Fibroblast of lung (primary cell): ENCODE measurements at regions not wholly inside any gene's neighbourhood (a gene's known extent, or its start where the extent isn't known, plus 50 kb on each side); places are given as distances from the start of the nearest gene placed in this dataset.

Experiments
- DNase-seq, 2 donors: peaks; one replicate each; pipeline versions ENCODE4 v3.0.0 to v3.0.0-alpha.2; 2010; ENCODE audit warnings: low read depth in 2 of 2
- H2AFZ ChIP-seq: 2 replicates; pipeline ENCODE4 v1.5.1; 2012; ENCODE audit warnings: low read length, control low read depth, inconsistent platforms
- H3K27ac ChIP-seq: 2 replicates; pipeline ENCODE4 v1.5.1; 2011; ENCODE audit warnings: low read length, control low read depth; ENCODE audit not compliant: insufficient read depth
- H3K27me3 ChIP-seq: 2 replicates; pipeline ENCODE4 v1.5.1; 2011; ENCODE audit warnings: mild to moderate bottlenecking, low read length; ENCODE audit not compliant: control insufficient read depth, insufficient read depth
- H3K36me3 ChIP-seq: 2 replicates; pipeline ENCODE4 v1.5.1; 2011; ENCODE audit warnings: low read length; ENCODE audit not compliant: control insufficient read depth, insufficient read depth
- H3K4me1 ChIP-seq: 2 replicates; pipeline ENCODE4 v1.5.1; 2011; ENCODE audit warnings: low read length; ENCODE audit not compliant: control insufficient read depth, insufficient read depth; ENCODE audit errors: extremely low read depth
- H3K4me2 ChIP-seq: 2 replicates; pipeline ENCODE4 v1.5.1; 2011; ENCODE audit warnings: low read length, control low read depth; ENCODE audit not compliant: insufficient read depth; ENCODE audit errors: extremely low read depth
- H3K4me3 ChIP-seq, 4 experiments: fragments of 200-600 bp in 1 of 4; sonication (generic) in 1 of 4; replicated peaks in 1 of 4; 2 replicates each; pipeline ENCODE4 v1.5.1; 2011 to 2016; ENCODE audit warnings: low read length in 4 of 4, low read depth in 3 of 4, mild to moderate bottlenecking in 3 of 4, control low read depth in 2 of 4, inconsistent platforms in 1 of 4, mixed read lengths in 1 of 4; ENCODE audit not compliant: insufficient read depth in 1 of 4; ENCODE audit errors: control extremely low read depth in 1 of 4
- H3K79me2 ChIP-seq: 2 replicates; pipeline ENCODE4 v1.5.1; 2012; ENCODE audit warnings: mild to moderate bottlenecking, low read length, inconsistent platforms; ENCODE audit not compliant: control insufficient read depth, insufficient read depth
- H3K9ac ChIP-seq: 2 replicates; pipeline ENCODE4 v1.5.1; 2011; ENCODE audit warnings: mild to moderate bottlenecking, low read length, control low read depth; ENCODE audit not compliant: insufficient read depth
- H3K9me3 ChIP-seq: 2 replicates; pipeline ENCODE4 v1.5.1; 2012; ENCODE audit warnings: low read depth, low read length; ENCODE audit not compliant: control insufficient read depth, insufficient read depth
- H4K20me1 ChIP-seq: 2 replicates; pipeline ENCODE4 v1.5.1; 2011; ENCODE audit warnings: low read length; ENCODE audit not compliant: control insufficient read depth, insufficient read depth; ENCODE audit errors: extremely low read depth
- CTCF ChIP-seq, 2 donors: IDR thresholded peaks in 1 of 2; conservative IDR thresholded peaks in 1 of 2; 1 replicate in 1 of 2; 2 replicates in 1 of 2; pipeline ENCODE4 v1.5.1; 2011 to 2012; ENCODE audit warnings: low read length in 2 of 2, control low read depth in 1 of 2, inconsistent platforms in 1 of 2, low read depth in 1 of 2, mild to moderate bottlenecking in 1 of 2
- EZH2 ChIP-seq: IDR thresholded peaks from 2 replicates; pipeline ENCODE4 v1.5.1; 2012; ENCODE audit warnings: low read length, control low read depth, mild to moderate bottlenecking; ENCODE audit errors: missing control alignments

- H3K79me2 ChIP-seq = no peaks in the 10 kb centered on the region
- DNase-seq = no peak
- no peak for TF ChIP-seq EZH2
- TF ChIP-seq CTCF (conservative IDR thresholded peaks at IDR 0.05 in 1 of 2, IDR thresholded peaks at IDR 0.05 in 1 of 2; ENCODE audit: low read depth in 1 of 2, low read length in 2 of 2) = no peak
- H2AFZ ChIP-seq = no peak overlapping the region
- no peaks in the 10 kb centered on the region for H4K20me1 ChIP-seq
- no peaks in the 10 kb centered on the region for H3K9me3 ChIP-seq
- no peak overlapping the region for H3K4me2 ChIP-seq
- no peak overlapping the region for H3K4me3 ChIP-seq
- no peak overlapping the region for H3K9ac ChIP-seq
- no peak overlapping the region for H3K27ac ChIP-seq
- H3K36me3 ChIP-seq = no peaks in the 10 kb centered on the region
- no peaks in the 10 kb centered on the region for H3K4me1 ChIP-seq
- H3K27me3 ChIP-seq = no peaks in the 10 kb centered on the region
Observed at GRCh38 chr10:130746311-130746710, 565.2 kb downstream of the TCERG1L start.

- H3K79me2 ChIP-seq = no peaks in the 10 kb centered on the region
- H3K27ac ChIP-seq = no peak overlapping the region
- no peak overlapping the region for H2AFZ ChIP-seq
- no peaks in the 10 kb centered on the region for H4K20me1 ChIP-seq
- TF ChIP-seq EZH2 (no peak), CTCF (conservative IDR thresholded peaks at IDR 0.05 in 1 of 2, IDR thresholded peaks at IDR 0.05 in 1 of 2; ENCODE audit: low read depth in 1 of 2, low read length in 2 of 2) (no peak)
- no peak overlapping the region for H3K4me2 ChIP-seq
- no peaks in the 10 kb centered on the region for H3K9me3 ChIP-seq
- no peaks in the 10 kb centered on the region for H3K36me3 ChIP-seq
- no peak for DNase-seq
- H3K4me1 ChIP-seq = no peaks in the 10 kb centered on the region
- no peak overlapping the region for H3K9ac ChIP-seq
- H3K4me3 ChIP-seq = no peak overlapping the region
- no peaks in the 10 kb centered on the region for H3K27me3 ChIP-seq
Observed at GRCh38 chr10:130747356-130747755, 564.2 kb downstream of the TCERG1L start.

- H3K27ac ChIP-seq = no peak overlapping the region
- H3K36me3 ChIP-seq = no peaks in the 10 kb centered on the region
- H3K4me3 ChIP-seq = no peak overlapping the region
- H3K27me3 ChIP-seq = no peaks in the 10 kb centered on the region
- H2AFZ ChIP-seq = no peak overlapping the region
- H3K79me2 ChIP-seq = no peaks in the 10 kb centered on the region
- no peaks in the 10 kb centered on the region for H3K9me3 ChIP-seq
- H3K4me1 ChIP-seq = no peaks in the 10 kb centered on the region
- TF ChIP-seq EZH2 (no peak), CTCF (conservative IDR thresholded peaks at IDR 0.05 in 1 of 2, IDR thresholded peaks at IDR 0.05 in 1 of 2; ENCODE audit: low read depth in 1 of 2, low read length in 2 of 2) (no peak)
- H3K9ac ChIP-seq = no peak overlapping the region
- no peak for DNase-seq
- no peak overlapping the region for H3K4me2 ChIP-seq
- H4K20me1 ChIP-seq = no peaks in the 10 kb centered on the region
Observed at GRCh38 chr10:130747946-130748345, 563.6 kb downstream of the TCERG1L start.
